SK-N-SH treated with all-trans-retinoic acid at 6 μM for 48 hours (cell line): ENCODE measurements at regions not wholly inside any gene's neighbourhood (a gene's known extent, or its start where the extent isn't known, plus 50 kb on each side); places are given as distances from the start of the nearest gene placed in this dataset.

Experiments used
- ATAC-seq: fragments of 200-7000 bp; cut with Tn5 transposase; 3 replicates; pipeline ENCODE4 v1.9.1; 2020; ENCODE audit warnings: mild to moderate bottlenecking, moderate library complexity
- BACH2 ChIP-seq: fragments of 250-450 bp; sonication (Bioruptor Pico); IDR thresholded peaks from 2 replicates; pipeline ENCODE4 v1.9.0; 2021; ENCODE audit warnings: mild to moderate bottlenecking, borderline replicate concordance
- CREB5 ChIP-seq: fragments of 250-450 bp; sonication (Bioruptor Pico); IDR thresholded peaks from 2 replicates; pipeline ENCODE4 v1.5.1; 2020; ENCODE audit warnings: low read depth, mild to moderate bottlenecking, moderate library complexity
- CSDC2 ChIP-seq: fragments of 250-450 bp; sonication (Bioruptor Pico); IDR thresholded peaks from 2 replicates; pipeline ENCODE4 v1.5.0; 2020; ENCODE audit warnings: mild to moderate bottlenecking, moderate library complexity
- CSRNP3 ChIP-seq: fragments of 250-450 bp; sonication (Bioruptor Pico); IDR thresholded peaks from 2 replicates; pipeline ENCODE4 v1.5.1; 2021; ENCODE audit warnings: mild to moderate bottlenecking, moderate library complexity
- ESRRG ChIP-seq: fragments of 250-450 bp; sonication (Bioruptor Pico); IDR thresholded peaks from 2 replicates; pipeline ENCODE4 v1.6.1; 2021; ENCODE audit warnings: mild to moderate bottlenecking
- GLIS3 ChIP-seq: fragments of 250-450 bp; sonication (Bioruptor Pico); IDR thresholded peaks from 2 replicates; pipeline ENCODE4 v1.5.0; 2020; ENCODE audit warnings: mild to moderate bottlenecking, moderate library complexity
- OSR1 ChIP-seq: fragments of 250-450 bp; sonication (Bioruptor Pico); IDR thresholded peaks from 2 replicates; pipeline ENCODE4 v1.8.0; 2022; ENCODE audit warnings: moderate library complexity, mild to moderate bottlenecking, inconsistent platforms
- PATZ1 ChIP-seq: fragments of 250-450 bp; sonication (Bioruptor Pico); IDR thresholded peaks from 2 replicates; pipeline ENCODE4 v1.8.0; 2020; ENCODE audit warnings: mild to moderate bottlenecking, moderate library complexity, borderline replicate concordance
- POU6F1 ChIP-seq: fragments of 250-450 bp; sonication (Bioruptor Pico); IDR thresholded peaks from 2 replicates; pipeline ENCODE4 v1.8.0; 2021; ENCODE audit warnings: low read depth, mild to moderate bottlenecking, moderate library complexity, borderline replicate concordance
- PPARA ChIP-seq: fragments of 250-450 bp; sonication (Bioruptor Pico); IDR thresholded peaks from 2 replicates; pipeline ENCODE4 v1.5.0; 2020; ENCODE audit warnings: mild to moderate bottlenecking, borderline replicate concordance
- RARB ChIP-seq: fragments of 250-450 bp; sonication (Bioruptor Pico); IDR thresholded peaks from 2 replicates; pipeline ENCODE4 v1.8.0; 2021; ENCODE audit warnings: mild to moderate bottlenecking, moderate library complexity
- SNAI2 ChIP-seq: fragments of 250-450 bp; sonication (Bioruptor Pico); IDR thresholded peaks from 2 replicates; pipeline ENCODE4 v1.5.0; 2020; ENCODE audit warnings: mild to moderate bottlenecking, moderate library complexity
- TCF4 ChIP-seq: fragments of 250-450 bp; sonication (Bioruptor Pico); IDR thresholded peaks from 2 replicates; pipeline ENCODE4 v1.8.0; 2021; ENCODE audit warnings: mild to moderate bottlenecking, moderate library complexity, borderline replicate concordance
- TOX ChIP-seq: fragments of 250-450 bp; sonication (Bioruptor Pico); IDR thresholded peaks from 2 replicates; pipeline ENCODE4 v1.8.0; 2021; ENCODE audit warnings: mild to moderate bottlenecking, moderate library complexity, borderline replicate concordance
- ZC3H10 ChIP-seq: fragments of 250-450 bp; sonication (Bioruptor Pico); IDR thresholded peaks from 2 replicates; pipeline ENCODE4 v1.5.1; 2021; ENCODE audit warnings: mild to moderate bottlenecking, moderate library complexity
- ZFP30 ChIP-seq: fragments of 450-650 bp; formaldehyde crosslinking; IDR thresholded peaks from 2 replicates; pipeline ENCODE4 v1.5.0; 2022; ENCODE audit warnings: mild to moderate bottlenecking, moderate library complexity
- ZNF565 ChIP-seq: fragments of 450-650 bp; formaldehyde crosslinking; conservative IDR thresholded peaks from 2 replicates; pipeline ENCODE4 v1.5.0; 2020; ENCODE audit warnings: low read depth, mild to moderate bottlenecking, moderate library complexity
- ZNF70 ChIP-seq: fragments of 450-650 bp; formaldehyde crosslinking; IDR thresholded peaks from 2 replicates; pipeline ENCODE4 v1.5.0; 2020; ENCODE audit warnings: mild to moderate bottlenecking, moderate library complexity
- TF ChIP-seq, protein P1 (sequence below): fragments of 250-450 bp; sonication (Bioruptor Pico); IDR thresholded peaks from 2 replicates; pipeline ENCODE4 v1.5.0; 2020; ENCODE audit warnings: mild to moderate bottlenecking, moderate library complexity

DNA sequence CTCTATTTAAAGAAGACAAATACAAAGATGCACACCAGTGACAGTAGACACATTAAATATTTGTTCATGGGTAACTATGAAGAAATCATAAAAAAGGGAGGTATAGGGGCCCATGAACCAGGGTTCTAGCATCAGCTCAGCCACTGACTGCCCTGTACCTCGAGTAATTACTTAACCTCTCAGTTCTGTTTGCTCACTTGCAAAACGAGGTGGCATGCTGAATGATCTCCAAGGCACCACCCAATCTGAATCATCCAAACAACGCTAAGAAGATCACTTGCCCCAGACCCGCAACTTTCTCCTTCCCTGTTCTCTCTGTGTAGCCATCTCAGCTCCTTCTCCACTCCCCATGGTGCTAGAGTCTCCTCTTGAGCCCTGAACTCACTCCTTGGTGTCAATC, 374.7 kb downstream of the VPS13C start:
- ATAC-seq, result no peak
- TF ChIP-seq OSR1 (CRISPR knock-in tag) (no peak), PPARA (CRISPR knock-in tag) (no peak), ZNF70 (no peak), SNAI2 (CRISPR knock-in tag) (no peak), ZFP30 (CRISPR knock-in tag) (no peak), PATZ1 (CRISPR knock-in tag) (no peak), ESRRG (no peak), BACH2 (CRISPR knock-in tag) (no peak), ZC3H10 (no peak), CREB5 (CRISPR knock-in tag) (no peak), CSRNP3 (CRISPR knock-in tag) (no peak), TCF4 (no peak)
- TF ChIP-seq, protein P1, sequence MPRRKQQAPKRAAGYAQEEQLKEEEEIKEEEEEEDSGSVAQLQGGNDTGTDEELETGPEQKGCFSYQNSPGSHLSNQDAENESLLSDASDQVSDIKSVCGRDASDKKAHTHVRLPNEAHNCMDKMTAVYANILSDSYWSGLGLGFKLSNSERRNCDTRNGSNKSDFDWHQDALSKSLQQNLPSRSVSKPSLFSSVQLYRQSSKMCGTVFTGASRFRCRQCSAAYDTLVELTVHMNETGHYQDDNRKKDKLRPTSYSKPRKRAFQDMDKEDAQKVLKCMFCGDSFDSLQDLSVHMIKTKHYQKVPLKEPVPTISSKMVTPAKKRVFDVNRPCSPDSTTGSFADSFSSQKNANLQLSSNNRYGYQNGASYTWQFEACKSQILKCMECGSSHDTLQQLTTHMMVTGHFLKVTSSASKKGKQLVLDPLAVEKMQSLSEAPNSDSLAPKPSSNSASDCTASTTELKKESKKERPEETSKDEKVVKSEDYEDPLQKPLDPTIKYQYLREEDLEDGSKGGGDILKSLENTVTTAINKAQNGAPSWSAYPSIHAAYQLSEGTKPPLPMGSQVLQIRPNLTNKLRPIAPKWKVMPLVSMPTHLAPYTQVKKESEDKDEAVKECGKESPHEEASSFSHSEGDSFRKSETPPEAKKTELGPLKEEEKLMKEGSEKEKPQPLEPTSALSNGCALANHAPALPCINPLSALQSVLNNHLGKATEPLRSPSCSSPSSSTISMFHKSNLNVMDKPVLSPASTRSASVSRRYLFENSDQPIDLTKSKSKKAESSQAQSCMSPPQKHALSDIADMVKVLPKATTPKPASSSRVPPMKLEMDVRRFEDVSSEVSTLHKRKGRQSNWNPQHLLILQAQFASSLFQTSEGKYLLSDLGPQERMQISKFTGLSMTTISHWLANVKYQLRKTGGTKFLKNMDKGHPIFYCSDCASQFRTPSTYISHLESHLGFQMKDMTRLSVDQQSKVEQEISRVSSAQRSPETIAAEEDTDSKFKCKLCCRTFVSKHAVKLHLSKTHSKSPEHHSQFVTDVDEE (CRISPR knock-in tag), result no peak

- ATAC-seq, result no peak
Observed at GRCh38 chr15:61684749-61685467, 375.3 kb downstream of the VPS13C start.

More at GRCh38 chr15:61684749-61685467, 375.3 kb downstream of the VPS13C start:
- TF ChIP-seq TOX (CRISPR knock-in tag), result no peak
- no peak for TF ChIP-seq GLIS3 (CRISPR knock-in tag)
- TF ChIP-seq BACH2 (CRISPR knock-in tag), result no peak
- no peak for TF ChIP-seq ZNF565 (CRISPR knock-in tag)
- no peak for TF ChIP-seq POU6F1 (CRISPR knock-in tag)
- TF ChIP-seq PATZ1 (CRISPR knock-in tag), result no peak
- TF ChIP-seq ZC3H10, result no peak
- no peak for TF ChIP-seq RARB (CRISPR knock-in tag)
- no peak for TF ChIP-seq PPARA (CRISPR knock-in tag)
- TF ChIP-seq ZFP30 (CRISPR knock-in tag), result no peak
- no peak for TF ChIP-seq CSDC2 (CRISPR knock-in tag)
- TF ChIP-seq ZNF70, result no peak
- TF ChIP-seq, protein P1 (CRISPR knock-in tag), result no peak
